K562 (cell line): ENCODE measurements at regions not wholly inside any gene's neighbourhood (a gene's known extent, or its start where the extent isn't known, plus 50 kb on each side); places are given as distances from the start of the nearest gene placed in this dataset.
A peak's percentile ranks its signal among the peaks of the same experiment; 100 is the strongest.

Source experiments
- ARID4B ChIP-seq: sonication (generic); formaldehyde crosslinking; IDR thresholded peaks from 2 replicates; pipeline ENCODE4 v1.8.0; 2022; ENCODE audit warnings: mild to moderate bottlenecking, missing genetic modification reagents
- BRF1 ChIP-seq: IDR thresholded peaks from 3 replicates; pipeline ENCODE4 v1.6.1; 2011; ENCODE audit warnings: borderline replicate concordance, mild to moderate bottlenecking; ENCODE audit not compliant: insufficient read length; ENCODE audit errors: extremely low read depth
- ELF2 ChIP-seq: fragments of 250-450 bp; sonication (Bioruptor Pico); IDR thresholded peaks from 2 replicates; pipeline ENCODE4 v1.5.0; 2021; ENCODE audit warnings: mild to moderate bottlenecking
- ELF4 ChIP-seq: fragments of 450-650 bp; formaldehyde crosslinking; IDR thresholded peaks from 2 replicates; pipeline ENCODE4 v1.4.0; 2022; ENCODE audit warnings: missing genetic modification characterization
- HNRNPK ChIP-seq: fragments of 200-400 bp; formaldehyde crosslinking; IDR thresholded peaks from one replicate; pipeline ENCODE4 v1.6.1; 2018; ENCODE audit warnings: mild to moderate bottlenecking, low read depth, low read length; ENCODE audit not compliant: poor library complexity, severe bottlenecking
- ILF3 ChIP-seq: fragments of 450-650 bp; IDR thresholded peaks from 2 replicates; pipeline ENCODE4 v1.6.1; 2018; ENCODE audit warnings: antibody characterized with exemption, mild to moderate bottlenecking, moderate library complexity, borderline replicate concordance
- IRF2 ChIP-seq: sonication (generic); formaldehyde crosslinking; IDR thresholded peaks from 2 replicates; pipeline ENCODE4 v1.8.1; 2022; ENCODE audit warnings: mild to moderate bottlenecking, missing genetic modification reagents
- MNT ChIP-seq, 2 experiments: fragments of 450-650 bp; conservative IDR thresholded peaks; 2 replicates each; pipeline ENCODE4 v1.6.1; 2017; ENCODE audit warnings: mild to moderate bottlenecking in 2 of 2, moderate library complexity in 2 of 2
- MXD1 ChIP-seq: fragments of 250-450 bp; sonication (Bioruptor Pico); IDR thresholded peaks from 2 replicates; pipeline ENCODE4 v1.8.0; 2021; ENCODE audit warnings: borderline replicate concordance, mild to moderate bottlenecking, moderate library complexity; ENCODE audit not compliant: poor library complexity, severe bottlenecking
- NRF1 ChIP-seq, 2 experiments: fragments of 450-650 bp; IDR thresholded peaks in 1 of 2; conservative IDR thresholded peaks in 1 of 2; 2 replicates each; pipeline ENCODE4 v1.6.1; 2014; ENCODE audit warnings: mild to moderate bottlenecking in 2 of 2
- TF ChIP-seq, protein P1 (sequence below): fragments of 250-450 bp; sonication (Bioruptor Pico); IDR thresholded peaks from 2 replicates; pipeline ENCODE4 v1.4.0; 2020; ENCODE audit warnings: mild to moderate bottlenecking, moderate library complexity
- TF ChIP-seq, protein P2 (sequence below): sonication (generic); formaldehyde crosslinking; IDR thresholded peaks from 2 replicates; pipeline ENCODE4 v1.8.1; 2023; ENCODE audit warnings: mild to moderate bottlenecking, missing genetic modification reagents
- TF ChIP-seq, protein P3 (sequence below): fragments of 450-650 bp; IDR thresholded peaks from 2 replicates; pipeline ENCODE4 v1.6.1; 2017; ENCODE audit warnings: mild to moderate bottlenecking, moderate library complexity
- TF ChIP-seq, protein P4 (sequence below), 2 experiments: fragments of 450-650 bp in 1 of 2; sonication (generic) in 1 of 2; formaldehyde crosslinking in 1 of 2; IDR thresholded peaks in 1 of 2; conservative IDR thresholded peaks in 1 of 2; 2 replicates each; pipeline versions ENCODE4 v1.6.1 to v1.8.1; 2016 to 2023; ENCODE audit warnings: mild to moderate bottlenecking in 2 of 2, moderate library complexity in 2 of 2, inconsistent platforms in 1 of 2, missing genetic modification reagents in 1 of 2

GRCh38 chr6:27830212-27830599 lies 82.0 kb downstream of the OR2B2 start (continued):
- TF ChIP-seq, protein P1, sequence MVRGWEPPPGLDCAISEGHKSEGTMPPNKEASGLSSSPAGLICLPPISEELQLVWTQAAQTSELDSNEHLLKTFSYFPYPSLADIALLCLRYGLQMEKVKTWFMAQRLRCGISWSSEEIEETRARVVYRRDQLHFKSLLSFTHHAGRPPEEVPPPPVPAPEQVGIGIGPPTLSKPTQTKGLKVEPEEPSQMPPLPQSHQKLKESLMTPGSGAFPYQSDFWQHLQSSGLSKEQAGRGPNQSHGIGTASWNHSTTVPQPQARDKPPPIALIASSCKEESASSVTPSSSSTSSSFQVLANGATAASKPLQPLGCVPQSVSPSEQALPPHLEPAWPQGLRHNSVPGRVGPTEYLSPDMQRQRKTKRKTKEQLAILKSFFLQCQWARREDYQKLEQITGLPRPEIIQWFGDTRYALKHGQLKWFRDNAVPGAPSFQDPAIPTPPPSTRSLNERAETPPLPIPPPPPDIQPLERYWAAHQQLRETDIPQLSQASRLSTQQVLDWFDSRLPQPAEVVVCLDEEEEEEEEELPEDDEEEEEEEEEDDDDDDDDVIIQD, result no peak
- TF ChIP-seq, protein P2, sequence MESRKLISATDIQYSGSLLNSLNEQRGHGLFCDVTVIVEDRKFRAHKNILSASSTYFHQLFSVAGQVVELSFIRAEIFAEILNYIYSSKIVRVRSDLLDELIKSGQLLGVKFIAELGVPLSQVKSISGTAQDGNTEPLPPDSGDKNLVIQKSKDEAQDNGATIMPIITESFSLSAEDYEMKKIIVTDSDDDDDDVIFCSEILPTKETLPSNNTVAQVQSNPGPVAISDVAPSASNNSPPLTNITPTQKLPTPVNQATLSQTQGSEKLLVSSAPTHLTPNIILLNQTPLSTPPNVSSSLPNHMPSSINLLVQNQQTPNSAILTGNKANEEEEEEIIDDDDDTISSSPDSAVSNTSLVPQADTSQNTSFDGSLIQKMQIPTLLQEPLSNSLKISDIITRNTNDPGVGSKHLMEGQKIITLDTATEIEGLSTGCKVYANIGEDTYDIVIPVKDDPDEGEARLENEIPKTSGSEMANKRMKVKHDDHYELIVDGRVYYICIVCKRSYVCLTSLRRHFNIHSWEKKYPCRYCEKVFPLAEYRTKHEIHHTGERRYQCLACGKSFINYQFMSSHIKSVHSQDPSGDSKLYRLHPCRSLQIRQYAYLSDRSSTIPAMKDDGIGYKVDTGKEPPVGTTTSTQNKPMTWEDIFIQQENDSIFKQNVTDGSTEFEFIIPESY, result no peak
- TF ChIP-seq MXD1 (CRISPR knock-in tag) (no peak), NRF1 (conservative IDR thresholded peaks at IDR 0.05 in 1 of 2, IDR thresholded peaks at IDR 0.05 in 1 of 2) (no peak), IRF2 (no peak), ILF3 (no peak), HNRNPK (no peak), ELF4 (CRISPR knock-in tag) (no peak), BRF1 (no peak), MNT (conservative IDR thresholded peaks at IDR 0.05) (0 out of 4 replicates have a peak, but pooled peaks of 1 of the 2 experiments have one; percentile 3), ELF2 (CRISPR knock-in tag) (peak; percentile 61; the same call in 1 of the 2 replicates), ARID4B (CRISPR knock-in tag) (no peak)
- TF ChIP-seq, protein P3, sequence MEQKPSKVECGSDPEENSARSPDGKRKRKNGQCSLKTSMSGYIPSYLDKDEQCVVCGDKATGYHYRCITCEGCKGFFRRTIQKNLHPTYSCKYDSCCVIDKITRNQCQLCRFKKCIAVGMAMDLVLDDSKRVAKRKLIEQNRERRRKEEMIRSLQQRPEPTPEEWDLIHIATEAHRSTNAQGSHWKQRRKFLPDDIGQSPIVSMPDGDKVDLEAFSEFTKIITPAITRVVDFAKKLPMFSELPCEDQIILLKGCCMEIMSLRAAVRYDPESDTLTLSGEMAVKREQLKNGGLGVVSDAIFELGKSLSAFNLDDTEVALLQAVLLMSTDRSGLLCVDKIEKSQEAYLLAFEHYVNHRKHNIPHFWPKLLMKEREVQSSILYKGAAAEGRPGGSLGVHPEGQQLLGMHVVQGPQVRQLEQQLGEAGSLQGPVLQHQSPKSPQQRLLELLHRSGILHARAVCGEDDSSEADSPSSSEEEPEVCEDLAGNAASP, result no peak
- TF ChIP-seq, protein P4, sequence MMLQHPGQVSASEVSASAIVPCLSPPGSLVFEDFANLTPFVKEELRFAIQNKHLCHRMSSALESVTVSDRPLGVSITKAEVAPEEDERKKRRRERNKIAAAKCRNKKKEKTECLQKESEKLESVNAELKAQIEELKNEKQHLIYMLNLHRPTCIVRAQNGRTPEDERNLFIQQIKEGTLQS (IDR thresholded peaks at IDR 0.05), result no peak
- TF ChIP-seq, protein P4 (CRISPR knock-in tag; conservative IDR thresholded peaks at IDR 0.05), result no peak
